Neural crest cell (in vitro differentiated cells): ENCODE measurements at regions not wholly inside any gene's neighbourhood (a gene's known extent, or its start where the extent isn't known, plus 50 kb on each side); places are given as distances from the start of the nearest gene placed in this dataset.

Experiments
- DNase-seq: peaks from one replicate; pipeline ENCODE4 v3.0.0; 2021; ENCODE audit warnings: low read depth, mixed read lengths, low spot score
- H3K27ac Mint-ChIP-seq: one replicate; pipeline ENCODE4 v1.8.0; 2021; ENCODE audit warnings: mild to moderate bottlenecking, mixed read lengths; ENCODE audit not compliant: unreplicated experiment
- H3K27me3 Mint-ChIP-seq: 2 replicates; pipeline ENCODE4 v1.8.0; 2021; ENCODE audit warnings: low read depth, mild to moderate bottlenecking, mixed read lengths
- H3K36me3 Mint-ChIP-seq: 2 replicates; pipeline ENCODE4 v1.8.0; 2021; ENCODE audit warnings: low read depth, mild to moderate bottlenecking, mixed read lengths
- H3K4me1 Mint-ChIP-seq: 2 replicates; pipeline ENCODE4 v1.8.0; 2021; ENCODE audit warnings: mixed read lengths
- H3K4me3 Mint-ChIP-seq: one replicate; pipeline ENCODE4 v1.8.0; 2021; ENCODE audit warnings: mild to moderate bottlenecking, mixed read lengths
- H3K9me3 Mint-ChIP-seq: 2 replicates; pipeline ENCODE4 v1.8.0; 2021; ENCODE audit warnings: mixed read lengths
- CTCF ChIP-seq: fragments of 200-600 bp; sonication (generic); conservative IDR thresholded peaks from 2 replicates; pipeline ENCODE4 v1.5.0; 2021; ENCODE audit warnings: antibody characterized with exemption, mild to moderate bottlenecking

GRCh38 chr3:152019508-152019907, 146.1 kb downstream of the SUCNR1 start:
- H3K36me3 Mint-ChIP-seq = no peaks in the 10 kb centered on the region
- H3K9me3 Mint-ChIP-seq = no peaks in the 10 kb centered on the region
- H3K27ac Mint-ChIP-seq = no peak overlapping the region
- H3K4me1 Mint-ChIP-seq = no peaks in the 10 kb centered on the region
- no peak for DNase-seq
- TF ChIP-seq CTCF = no peak
- H3K27me3 Mint-ChIP-seq = no peaks in the 10 kb centered on the region
- H3K4me3 Mint-ChIP-seq = no peak overlapping the region

GRCh38 chr3:152021951-152022461, 148.6 kb downstream of the SUCNR1 start:
- TF ChIP-seq CTCF = no peak
- H3K9me3 Mint-ChIP-seq = no peaks in the 10 kb centered on the region
- H3K4me1 Mint-ChIP-seq = no peaks in the 10 kb centered on the region
- no peak overlapping the region for H3K4me3 Mint-ChIP-seq
- H3K27ac Mint-ChIP-seq = no peak overlapping the region
- DNase-seq = no peak
- no peaks in the 10 kb centered on the region for H3K27me3 Mint-ChIP-seq
- H3K36me3 Mint-ChIP-seq = no peaks in the 10 kb centered on the region

- Mint-ChIP-seq H3K27ac (no peak overlapping the region), H3K9me3 (no peaks in the 10 kb centered on the region), H3K36me3 (no peaks in the 10 kb centered on the region), H3K27me3 (no peaks in the 10 kb centered on the region), H3K4me3 (no peak overlapping the region), H3K4me1 (no peaks in the 10 kb centered on the region)
- DNase-seq = no peak
- no peak for TF ChIP-seq CTCF
These were observed 152.7 kb downstream of the SUCNR1 start for GRCh38 chr3:152026033-152026556.

- no peak for TF ChIP-seq CTCF
- Mint-ChIP-seq H3K27ac (no peak overlapping the region), H3K4me1 (no peaks in the 10 kb centered on the region), H3K4me3 (no peak overlapping the region), H3K36me3 (peaks cover 2% of the 10 kb centered on the region), H3K9me3 (peaks cover 6% of the 10 kb centered on the region), H3K27me3 (no peaks in the 10 kb centered on the region)
- no peak for DNase-seq
These were observed 156.9 kb downstream of the SUCNR1 start for GRCh38 chr3:152030320-152030719.

GRCh38 chr3:152031321-152031720, 157.9 kb downstream of the SUCNR1 start:
- Mint-ChIP-seq H3K4me1 (no peaks in the 10 kb centered on the region), H3K4me3 (no peak overlapping the region), H3K27me3 (no peaks in the 10 kb centered on the region), H3K9me3 (peaks cover 6% of the 10 kb centered on the region), H3K27ac (no peak overlapping the region), H3K36me3 (peaks cover 2% of the 10 kb centered on the region)
- DNase-seq = no peak
- no peak for TF ChIP-seq CTCF
